ENCODE measurements at regions not wholly inside any gene's neighbourhood (a gene's known extent, or its start where the extent isn't known, plus 50 kb on each side); places are given as distances from the start of the nearest gene placed in this dataset.

DNA sequence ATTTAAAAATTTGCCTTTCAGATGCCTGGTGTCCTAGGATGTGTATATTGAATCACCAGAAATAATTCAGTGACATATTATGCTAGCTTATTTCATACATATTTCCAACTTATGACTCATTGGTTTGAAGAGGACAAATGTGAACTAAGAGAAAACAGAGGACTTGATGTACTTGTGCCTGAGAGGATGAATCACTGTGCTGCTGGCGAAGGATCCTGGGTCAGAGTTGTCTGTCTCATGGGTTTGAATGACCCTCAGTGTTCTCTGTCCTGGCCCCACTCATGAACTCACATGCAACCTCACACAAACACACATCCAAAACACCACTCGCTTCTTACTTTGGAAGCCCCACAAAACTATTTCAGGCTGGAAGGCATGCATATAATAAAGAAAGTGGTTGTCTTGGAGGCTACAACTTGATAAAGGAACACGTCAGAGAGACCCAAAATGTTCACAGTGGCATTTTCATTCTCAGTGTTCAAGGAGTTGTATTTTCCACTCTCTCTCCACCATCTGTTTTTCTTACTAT is 129.0 kb upstream of the SPRY2 start:
- CTCF ChIA-PET: no interaction called here
- no peak overlapping the region for H3K23ac ChIP-seq (ENCODE audit: low read depth, low read length)
- no peak overlapping the region for H2AFZ ChIP-seq (replicated peaks; ENCODE audit: low read length, poor library complexity)
- no peak overlapping the region for H2BK20ac ChIP-seq (ENCODE audit: low read depth, low read length)
- H3K27me3 ChIP-seq (ENCODE audit: control insufficient read depth, insufficient read depth, low read length): no peaks in the 10 kb centered on the region
- no peak overlapping the region for H2AK9ac ChIP-seq (replicated peaks; ENCODE audit: low read depth, low read length, poor library complexity)
- no CpG with 5 or more reads among the region's 3 CpGs for WGBS, 2 experiments (ENCODE audit: extremely low coverage in 2 of 2, insufficient read length in 1 of 2)
- H3K9me3 ChIP-seq (ENCODE audit: control insufficient read depth, insufficient read depth, low read length): no peaks in the 10 kb centered on the region
- H3K9me1 ChIP-seq (ENCODE audit: insufficient read depth, low read length): no peaks in the 10 kb centered on the region
- H2AK5ac ChIP-seq (ENCODE audit: low read depth, low read length): no peak overlapping the region
- no peak overlapping the region for H2BK120ac ChIP-seq (ENCODE audit: low read depth, low read length)
- no peak overlapping the region for H4K91ac ChIP-seq (ENCODE audit: insufficient read depth, low read depth, low read length)
- DNase-seq (peak; percentile 31), ATAC-seq (ENCODE audit: low read depth) (0 out of 2 replicates have a peak, but pooled peaks have one; percentile 32)
- no peaks in the 10 kb centered on the region for H3K79me1 ChIP-seq (ENCODE audit: low read depth in 1 of 2, low read length in 2 of 2)
- H2BK5ac ChIP-seq (ENCODE audit: low read depth, low read length, poor library complexity, severe bottlenecking): no peak overlapping the region
- no peak overlapping the region for H3K9ac ChIP-seq (ENCODE audit: low read depth, low read length)
- no peak overlapping the region for H4K5ac ChIP-seq (ENCODE audit: low read depth, low read length)
- no peak overlapping the region for H3K27ac ChIP-seq (ENCODE audit: insufficient read depth, low read length)
- no peak overlapping the region for H4K8ac ChIP-seq (ENCODE audit: low read depth in 2 of 2, low read length in 2 of 2)
- BruUV-seq (replicated peaks): no TSS peak
- intact Hi-C loops (cut with micrococcal nuclease) (no loop called here), in situ Hi-C loops (cut with MboI; ENCODE audit: low sequenced_read_pairs) (no loop called here), dilution Hi-C loops (cut with HindIII; ENCODE audit: low sequenced_read_pairs, unreplicated experiment) (no loop called here)
- no peak overlapping the region for H3K18ac ChIP-seq (ENCODE audit: low read depth, low read length)
- H3K4me3 ChIP-seq (ENCODE audit: insufficient read depth, low read depth, low read length): no peak overlapping the region
- no peak overlapping the region for H2BK15ac ChIP-seq (ENCODE audit: low read depth, low read length)
- TF ChIP-seq, protein P1, sequence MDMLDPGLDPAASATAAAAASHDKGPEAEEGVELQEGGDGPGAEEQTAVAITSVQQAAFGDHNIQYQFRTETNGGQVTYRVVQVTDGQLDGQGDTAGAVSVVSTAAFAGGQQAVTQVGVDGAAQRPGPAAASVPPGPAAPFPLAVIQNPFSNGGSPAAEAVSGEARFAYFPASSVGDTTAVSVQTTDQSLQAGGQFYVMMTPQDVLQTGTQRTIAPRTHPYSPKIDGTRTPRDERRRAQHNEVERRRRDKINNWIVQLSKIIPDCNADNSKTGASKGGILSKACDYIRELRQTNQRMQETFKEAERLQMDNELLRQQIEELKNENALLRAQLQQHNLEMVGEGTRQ (IDR thresholded peaks at IDR 0.05; ENCODE audit: low read depth, low read length): no peak
- TF ChIP-seq, protein P2, sequence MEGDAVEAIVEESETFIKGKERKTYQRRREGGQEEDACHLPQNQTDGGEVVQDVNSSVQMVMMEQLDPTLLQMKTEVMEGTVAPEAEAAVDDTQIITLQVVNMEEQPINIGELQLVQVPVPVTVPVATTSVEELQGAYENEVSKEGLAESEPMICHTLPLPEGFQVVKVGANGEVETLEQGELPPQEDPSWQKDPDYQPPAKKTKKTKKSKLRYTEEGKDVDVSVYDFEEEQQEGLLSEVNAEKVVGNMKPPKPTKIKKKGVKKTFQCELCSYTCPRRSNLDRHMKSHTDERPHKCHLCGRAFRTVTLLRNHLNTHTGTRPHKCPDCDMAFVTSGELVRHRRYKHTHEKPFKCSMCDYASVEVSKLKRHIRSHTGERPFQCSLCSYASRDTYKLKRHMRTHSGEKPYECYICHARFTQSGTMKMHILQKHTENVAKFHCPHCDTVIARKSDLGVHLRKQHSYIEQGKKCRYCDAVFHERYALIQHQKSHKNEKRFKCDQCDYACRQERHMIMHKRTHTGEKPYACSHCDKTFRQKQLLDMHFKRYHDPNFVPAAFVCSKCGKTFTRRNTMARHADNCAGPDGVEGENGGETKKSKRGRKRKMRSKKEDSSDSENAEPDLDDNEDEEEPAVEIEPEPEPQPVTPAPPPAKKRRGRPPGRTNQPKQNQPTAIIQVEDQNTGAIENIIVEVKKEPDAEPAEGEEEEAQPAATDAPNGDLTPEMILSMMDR (conservative IDR thresholded peaks at IDR 0.05; ENCODE audit: low read depth, low read length): no peak
- TF ChIP-seq RAD21 (IDR thresholded peaks at IDR 0.05; ENCODE audit: low read length) (no peak), FOS (IDR thresholded peaks at IDR 0.05; ENCODE audit: low read depth, low read length) (0 out of 2 replicates have a peak, but pooled peaks have one; percentile 8)
- H3K4me2 ChIP-seq (ENCODE audit: low read depth, low read length): no peak overlapping the region
- POLR2A ChIA-PET (ENCODE audit: unreplicated experiment): no interaction called here
- no peak overlapping the region for H3K14ac ChIP-seq (replicated peaks; ENCODE audit: low read depth, low read length)
- no peaks in the 10 kb centered on the region for H4K20me1 ChIP-seq (ENCODE audit: insufficient read depth, low read length)
- H3K4me1 ChIP-seq (ENCODE audit: control insufficient read depth, insufficient read depth, low read length): no peaks in the 10 kb centered on the region
- no peak overlapping the region for H3K56ac ChIP-seq (ENCODE audit: extremely low read depth, insufficient read depth, low read length)
- no peaks in the 10 kb centered on the region for H3K36me3 ChIP-seq (ENCODE audit: control insufficient read depth, insufficient read depth, low read length)
- no peak overlapping the region for H3K4ac ChIP-seq (ENCODE audit: low read depth, low read length)

Data from IMR-90 (cell line).